ENCODE measurements at regions not wholly inside any gene's neighbourhood (a gene's known extent, or its start where the extent isn't known, plus 50 kb on each side); places are given as distances from the start of the nearest gene placed in this dataset.

- TF ChIP-seq RXRA (IDR thresholded peaks at IDR 0.05; ENCODE audit: insufficient read depth, low read depth, low read length), result no peak
- TF ChIP-seq TBP (IDR thresholded peaks at IDR 0.05; ENCODE audit: low read depth, low read length), result no peak
- no peak for TF ChIP-seq RAD21 (IDR thresholded peaks at IDR 0.05 in 1 of 2, conservative IDR thresholded peaks at IDR 0.05 in 1 of 2; ENCODE audit: low read depth in 2 of 2, low read length in 2 of 2)
Measured at GRCh38 chr14:106690333-106690891, 1164.0 kb downstream of the TMEM121 start (continued).

All from H1 (cell line).